NCI-H2196 treated with DMSO at 0.1 percent for 48 hours (cell line): ENCODE measurements at regions not wholly inside any gene's neighbourhood (a gene's known extent, or its start where the extent isn't known, plus 50 kb on each side); places are given as distances from the start of the nearest gene placed in this dataset.
A peak's percentile ranks its signal among the peaks of the same experiment; 100 is the strongest.
"Not testable (repeated sequence)": the region's sequence is repeated elsewhere in the genome, so short reads cannot be mapped to it uniquely, and the experiment has no call there.

Experiments
- DNase-seq: peaks from one replicate; lab custom pipeline; 2025; ENCODE audit not compliant: unreplicated experiment; lab: John Stamatoyannopoulos, UW

DNA sequence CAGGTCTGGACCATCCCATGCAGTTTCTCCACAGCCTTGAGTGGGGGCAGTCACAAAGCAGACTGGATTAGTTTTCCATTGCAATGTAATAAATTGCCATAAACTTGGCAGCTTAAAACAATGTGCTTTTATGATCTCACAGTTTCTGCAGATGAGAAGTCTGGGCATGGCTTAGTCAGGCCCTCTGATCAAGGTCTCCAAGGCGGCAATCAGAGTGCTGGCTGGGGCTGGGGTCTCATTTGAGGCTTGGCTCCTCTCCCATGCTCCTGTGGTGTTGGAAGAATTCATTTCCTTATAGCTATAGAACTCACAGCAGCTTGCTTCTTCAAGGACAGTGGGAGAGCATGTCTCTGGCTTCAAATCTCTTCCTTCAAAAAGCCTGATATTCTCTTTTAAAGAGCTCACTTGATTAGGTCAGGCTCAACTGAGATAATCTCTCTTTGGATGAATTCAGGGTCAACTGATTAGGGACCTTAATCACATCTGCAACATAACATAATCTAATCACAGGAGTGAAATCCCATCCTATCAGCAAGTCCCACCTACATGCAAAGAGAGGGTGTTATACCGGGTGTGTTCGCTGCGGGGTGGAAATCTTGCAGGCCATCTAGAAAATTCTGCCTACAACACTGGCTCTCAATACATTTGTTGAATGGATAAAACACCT lies 77.4 kb upstream of the SULF2 start:
- DNase-seq, result no peak

DNA sequence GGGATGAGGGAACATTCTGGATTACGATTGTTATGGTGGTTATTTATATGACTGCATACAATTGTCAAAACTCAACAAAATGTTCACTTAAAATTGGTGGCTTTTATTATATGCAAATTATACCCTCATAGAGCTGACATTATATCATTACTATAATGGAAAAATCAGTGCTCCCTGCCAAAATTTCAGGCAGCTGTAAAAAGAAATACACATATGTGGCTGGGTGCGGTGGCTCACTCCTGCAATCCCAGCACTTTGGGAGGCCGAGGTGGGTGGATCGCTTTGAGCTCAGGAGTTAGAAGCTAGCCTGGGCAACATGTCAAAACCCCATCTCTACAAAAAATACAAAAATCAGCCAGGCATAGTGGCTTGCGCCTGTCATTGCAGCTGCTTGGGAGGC lies 75.8 kb upstream of the SULF2 start:
- DNase-seq, result no peak

DNA sequence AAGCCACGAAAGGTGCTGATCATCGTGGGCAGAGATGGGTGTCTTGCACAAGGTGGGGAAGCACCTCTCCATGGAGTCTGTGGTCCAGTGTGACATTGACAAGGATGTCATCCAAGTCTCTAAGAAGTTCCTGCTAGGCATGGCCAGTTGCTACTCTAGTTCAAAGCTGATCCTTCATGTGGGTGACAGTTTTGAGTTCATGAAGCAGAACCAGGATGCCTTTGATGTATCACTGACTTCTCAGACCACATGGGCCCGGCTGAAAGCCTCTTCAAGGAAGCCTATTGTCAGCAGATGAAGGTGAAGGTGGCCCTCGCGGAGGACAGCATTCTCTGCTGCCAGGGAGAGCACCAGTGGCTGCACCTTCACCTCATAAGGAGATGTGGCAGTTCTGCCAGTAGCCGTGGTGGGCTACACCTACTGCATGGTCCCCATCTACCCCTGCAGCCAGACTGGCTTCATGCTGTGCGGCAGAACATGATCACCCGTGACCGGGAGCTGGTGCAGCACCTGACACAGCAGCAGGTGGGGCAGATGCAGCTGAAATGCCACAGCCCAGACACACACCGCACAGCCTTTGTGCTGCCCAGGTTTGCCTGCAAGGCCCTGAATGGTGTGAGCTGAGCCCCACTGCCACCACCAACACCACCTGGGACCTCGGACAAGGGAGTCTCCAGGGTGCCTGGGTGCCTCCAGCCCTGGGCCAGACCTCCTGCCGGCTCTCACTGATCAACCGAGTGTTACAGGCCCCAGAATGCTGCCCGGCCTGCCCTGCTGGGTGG lies 75.0 kb upstream of the SULF2 start:
- DNase-seq, result no peak

- no peak for DNase-seq
Measured at GRCh38 chr20:47859278-47859677, 74.0 kb upstream of the SULF2 start.

DNA sequence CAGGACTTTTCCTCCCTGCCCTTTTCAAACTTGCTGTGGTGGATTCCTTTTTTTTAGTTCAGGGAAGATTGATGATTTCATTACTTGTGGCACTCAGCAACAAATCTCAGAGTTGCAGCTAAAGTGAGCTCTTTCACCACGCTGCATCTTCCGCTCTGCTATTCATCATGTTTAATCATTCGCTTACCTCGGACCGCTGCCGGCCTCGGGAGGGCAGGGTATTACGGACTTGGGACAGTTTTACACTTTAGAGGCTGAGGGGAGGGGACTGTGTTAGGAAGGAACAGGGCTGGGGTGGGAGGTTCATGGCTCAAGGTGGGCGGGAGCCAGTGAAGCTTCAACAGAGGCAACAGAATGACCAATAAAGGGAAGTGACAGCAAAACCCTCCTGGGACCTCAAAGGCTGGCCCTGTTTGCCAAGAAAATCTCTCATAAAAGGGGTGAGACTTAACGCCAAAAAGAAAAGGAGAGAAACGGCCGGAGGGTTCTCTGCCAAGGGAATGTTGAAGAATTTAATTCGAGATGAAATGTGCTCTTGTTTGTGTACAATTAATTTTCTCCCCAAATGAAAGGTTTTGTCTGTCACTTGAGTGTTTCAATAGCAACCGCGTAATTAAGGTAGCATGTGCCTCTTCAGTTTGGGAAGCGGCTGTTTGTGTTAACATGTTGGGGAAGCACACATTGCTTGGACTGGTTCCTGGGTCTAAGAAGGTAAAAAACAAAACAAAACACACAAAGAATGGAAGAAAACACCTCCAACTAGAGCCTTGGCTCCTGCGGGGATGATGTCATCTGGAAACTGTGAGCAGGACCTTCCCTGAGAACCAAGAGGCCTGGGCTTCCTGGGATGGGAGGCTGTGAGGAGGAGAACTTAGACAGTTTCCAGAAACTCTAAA lies 72.5 kb upstream of the SULF2 start:
- DNase-seq, result peak; percentile 31

DNA sequence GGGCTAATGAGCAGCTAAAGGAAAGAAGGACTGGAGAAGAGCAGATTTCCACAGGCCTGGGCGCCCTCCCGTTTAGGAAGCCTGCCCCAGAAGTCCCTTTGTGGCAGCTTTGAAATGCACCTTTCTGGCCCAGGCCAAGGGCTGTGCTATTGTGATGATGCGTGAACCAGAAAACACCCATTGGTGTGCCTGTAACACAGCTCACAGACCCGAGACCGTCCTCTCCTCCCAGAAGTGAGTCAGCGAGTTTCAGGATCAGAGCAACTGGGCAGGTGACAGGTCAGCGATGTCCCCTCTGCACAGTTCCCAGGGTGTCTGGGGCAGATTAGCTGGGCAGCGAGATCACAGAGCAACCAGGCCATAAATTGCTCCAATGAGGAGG lies 71.9 kb upstream of the SULF2 start:
- DNase-seq, result no peak

- DNase-seq, result no peak
Measured at GRCh38 chr20:47855799-47856198, 70.5 kb upstream of the SULF2 start.

GRCh38 chr20:47854687-47855212 lies 69.5 kb upstream of the SULF2 start:
- no peak for DNase-seq

DNA sequence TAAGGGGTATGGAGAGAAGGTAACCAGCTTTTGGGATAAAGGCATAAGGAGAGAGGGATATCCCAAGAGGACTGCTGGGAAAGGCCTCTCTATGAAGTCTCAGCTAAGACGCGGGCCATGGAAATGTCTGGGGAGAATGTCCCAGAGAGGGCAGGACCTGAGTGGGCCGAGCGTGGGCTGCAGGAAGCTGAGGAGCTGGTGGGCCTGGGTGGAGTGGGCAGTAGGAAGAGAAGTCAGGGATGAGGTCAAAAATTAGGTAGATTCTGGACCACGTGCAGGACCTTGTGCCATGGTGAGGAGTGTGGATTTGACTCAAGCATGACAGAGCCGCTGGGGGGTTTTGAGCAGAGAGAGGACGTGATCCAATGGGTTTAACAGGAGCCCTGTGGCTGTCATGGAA lies 66.5 kb upstream of the SULF2 start:
- no peak for DNase-seq

DNA sequence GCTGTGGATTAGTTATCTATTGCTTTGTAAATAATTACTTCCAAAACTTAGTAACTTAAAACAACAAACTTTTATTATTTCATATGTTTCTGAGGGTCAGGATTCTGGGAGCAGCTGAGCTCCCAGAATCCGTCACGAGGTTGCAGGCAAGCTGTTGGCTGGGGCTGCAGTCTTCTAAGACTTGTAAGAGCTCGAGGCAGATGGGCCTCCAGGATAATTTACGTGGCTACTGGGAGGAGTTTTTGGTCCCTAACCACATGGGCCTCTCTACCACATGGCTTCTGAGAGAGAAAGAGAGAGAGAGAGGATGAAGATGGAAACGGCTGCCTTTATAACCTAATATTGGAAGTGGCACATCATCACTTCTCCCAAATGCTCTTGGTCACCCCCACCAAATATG lies 64.9 kb upstream of the SULF2 start:
- no peak for DNase-seq

DNA sequence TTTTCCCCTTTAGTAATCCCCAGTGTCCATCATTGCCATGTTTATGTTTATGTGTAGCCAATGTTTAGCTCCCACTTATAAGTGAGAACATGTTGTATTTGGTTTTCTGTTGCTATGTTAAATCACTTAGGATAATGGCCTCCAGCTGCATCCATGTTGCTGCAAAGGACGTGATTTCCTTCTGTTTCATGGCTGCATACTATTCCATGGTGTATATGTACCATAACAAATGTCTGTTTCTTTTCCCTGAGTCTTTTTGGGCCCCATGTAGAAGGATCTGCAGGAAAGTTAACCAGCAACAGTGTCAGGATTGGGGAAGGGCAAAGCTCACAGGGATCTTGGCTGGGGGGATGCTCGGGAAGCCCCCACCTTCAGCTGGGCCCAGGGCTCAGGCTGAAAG lies 64.3 kb upstream of the SULF2 start:
- DNase-seq, result no peak

DNA sequence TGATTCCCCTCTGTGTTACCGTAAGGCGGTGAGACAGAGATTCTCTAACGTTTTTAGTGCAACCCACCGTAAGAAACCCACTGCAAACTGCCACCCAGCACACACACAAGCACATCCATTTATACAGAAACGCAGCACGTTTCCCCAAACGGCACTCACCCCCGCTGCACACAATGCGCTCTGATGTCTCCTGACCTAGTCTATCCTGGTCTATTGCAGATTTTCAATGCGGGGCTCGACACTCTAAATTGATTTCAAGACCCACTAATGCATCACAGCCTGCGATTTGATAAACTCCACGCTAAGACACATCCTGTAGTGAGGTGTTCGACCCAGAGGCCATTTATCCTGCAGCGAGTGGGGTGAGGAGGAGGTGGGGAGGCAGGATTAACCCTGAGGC lies 63.7 kb upstream of the SULF2 start:
- DNase-seq, result no peak

GRCh38 chr20:47848534-47848933 lies 63.3 kb upstream of the SULF2 start:
- not testable (repeated sequence) for DNase-seq

DNA sequence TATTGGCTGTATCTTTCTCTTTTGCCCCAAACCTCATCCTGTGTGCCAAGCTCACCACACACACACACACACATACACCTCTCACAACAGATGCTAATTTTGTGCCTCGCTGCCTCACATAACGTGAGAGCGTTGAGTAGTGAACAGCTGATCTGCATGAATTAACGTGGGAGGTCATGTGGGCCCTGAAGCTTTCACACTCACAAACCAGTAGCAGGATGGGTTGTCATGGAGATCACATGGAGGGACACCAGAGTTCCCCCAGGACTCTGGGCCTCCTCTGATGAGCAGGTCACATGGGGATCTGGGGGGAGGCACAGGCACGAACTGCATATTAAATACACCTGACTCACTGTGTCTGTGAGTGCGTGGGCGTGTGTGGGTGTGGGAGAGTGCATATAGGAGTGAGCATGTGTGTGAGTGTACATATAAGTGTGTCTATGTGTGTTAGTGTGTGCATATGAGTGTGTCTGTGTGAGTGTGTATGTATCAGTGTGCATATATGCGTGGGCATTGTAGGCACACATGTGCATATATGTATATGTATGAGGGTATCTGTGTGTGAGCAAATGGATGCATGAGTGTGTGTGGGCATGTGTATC lies 62.7 kb upstream of the SULF2 start:
- DNase-seq, result no peak

- DNase-seq, result not testable (repeated sequence)
Measured at GRCh38 chr20:47847220-47847619, 61.9 kb upstream of the SULF2 start.

DNA sequence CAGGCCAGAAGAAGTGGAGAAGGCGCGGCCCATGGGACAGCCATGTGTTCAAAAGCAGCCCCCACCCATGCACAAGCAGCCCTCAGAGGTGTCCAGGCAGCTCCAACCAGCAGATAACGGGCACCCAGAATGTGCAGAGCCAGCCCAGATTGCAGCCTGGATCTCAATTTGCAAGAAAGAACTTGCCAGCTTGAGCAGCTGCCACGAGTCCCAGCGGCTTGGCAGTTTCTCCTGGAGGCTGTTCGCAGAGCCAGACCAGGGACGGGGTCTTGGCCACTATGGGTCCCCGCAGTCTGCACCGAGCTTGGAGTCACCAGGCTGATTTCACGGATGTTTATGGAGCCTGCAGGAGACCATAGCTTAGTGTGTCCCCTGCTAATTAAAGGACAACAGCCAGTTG lies 61.4 kb upstream of the SULF2 start:
- DNase-seq, result not testable (repeated sequence)

DNA sequence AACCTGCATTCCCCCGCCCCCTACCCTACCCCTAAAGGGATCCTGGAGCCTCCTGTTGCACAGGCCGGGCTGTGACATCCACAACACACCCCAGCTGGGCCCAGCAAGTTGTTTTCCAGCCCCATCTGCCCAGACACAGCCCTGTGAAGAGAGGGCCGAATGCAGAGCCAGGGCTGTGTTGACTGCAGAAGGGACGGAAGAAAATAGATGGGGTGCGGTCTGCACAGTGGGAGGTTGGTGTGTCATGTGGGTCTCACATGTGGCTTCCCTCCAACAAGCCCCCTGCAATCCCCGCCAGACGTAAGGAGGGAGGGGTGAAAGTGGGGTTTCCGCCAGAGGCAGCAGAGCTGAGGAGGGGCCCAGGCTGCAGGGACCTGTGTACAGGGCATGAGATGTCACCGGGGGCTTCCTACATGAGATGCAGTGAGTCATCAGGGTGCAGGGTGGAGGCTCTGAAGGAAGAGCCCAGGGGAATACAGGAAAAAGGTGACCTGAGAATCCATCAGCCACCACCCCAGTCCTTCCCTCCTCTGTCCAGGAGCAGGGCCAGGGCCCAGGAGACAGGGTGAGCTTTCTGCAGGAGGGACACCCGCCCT lies 60.2 kb upstream of the SULF2 start:
- DNase-seq, result not testable (repeated sequence)

DNA sequence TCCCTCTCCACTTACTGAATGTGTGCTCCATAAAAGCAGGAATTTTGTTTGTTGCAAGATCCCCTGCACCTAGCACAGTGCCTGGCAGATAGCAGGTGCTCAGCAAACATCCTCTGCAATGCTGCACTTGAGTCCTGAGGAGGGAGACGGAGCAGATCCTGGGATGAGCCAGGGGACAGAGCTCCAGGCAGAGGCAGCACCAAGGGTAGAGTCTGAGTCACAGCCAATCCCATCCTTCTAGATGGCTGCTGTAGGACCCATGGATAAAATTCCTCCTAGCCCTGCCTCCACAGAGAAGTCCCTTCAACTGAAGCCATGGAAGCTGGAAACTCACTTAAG lies 59.3 kb upstream of the SULF2 start:
- DNase-seq, result not testable (repeated sequence)

GRCh38 chr20:47843886-47844567 lies 58.7 kb upstream of the SULF2 start:
- no peak for DNase-seq

GRCh38 chr20:47842950-47843349 lies 57.7 kb upstream of the SULF2 start:
- DNase-seq, result not testable (repeated sequence)
